Smooth muscle cell (in vitro differentiated cells): ENCODE measurements at regions not wholly inside any gene's neighbourhood (a gene's known extent, or its start where the extent isn't known, plus 50 kb on each side); places are given as distances from the start of the nearest gene placed in this dataset.

ENCODE experiments used
- DNase-seq: peaks from one replicate; lab custom pipeline; 2025; ENCODE audit not compliant: unreplicated experiment; lab: John Stamatoyannopoulos, UW
- H2AFZ ChIP-seq: fragments of 200-600 bp; sonication (generic); 2 replicates; pipeline ENCODE4 v1.6.0; 2016; ENCODE audit warnings: antibody characterized with exemption, low read depth, mild to moderate bottlenecking
- H3F3A ChIP-seq: fragments of 200-600 bp; sonication (generic); 2 replicates; pipeline ENCODE4 v1.6.0; 2017; ENCODE audit warnings: antibody characterized with exemption, low read depth
- H3K27ac ChIP-seq: fragments of 200-600 bp; sonication (generic); 2 replicates; pipeline ENCODE4 v1.5.1; 2016; ENCODE audit warnings: low read depth, mild to moderate bottlenecking
- H3K27me3 ChIP-seq: fragments of 200-600 bp; sonication (generic); 2 replicates; pipeline ENCODE4 v1.6.1; 2016; ENCODE audit warnings: low read depth, mild to moderate bottlenecking
- H3K36me3 ChIP-seq: fragments of 200-600 bp; sonication (generic); 2 replicates; pipeline ENCODE4 v1.5.1; 2016; ENCODE audit warnings: low read depth
- H3K4me1 ChIP-seq: fragments of 200-600 bp; sonication (generic); 2 replicates; pipeline ENCODE4 v1.5.1; 2016; ENCODE audit warnings: low read depth
- H3K4me2 ChIP-seq: fragments of 200-600 bp; sonication (generic); 2 replicates; pipeline ENCODE4 v1.6.0; 2016; ENCODE audit warnings: mild to moderate bottlenecking
- H3K4me3 ChIP-seq: fragments of 200-600 bp; sonication (generic); 2 replicates; pipeline ENCODE4 v1.5.1; 2016; ENCODE audit warnings: mild to moderate bottlenecking
- H3K79me2 ChIP-seq: fragments of 200-600 bp; sonication (generic); 2 replicates; pipeline ENCODE4 v1.6.0; 2016; ENCODE audit warnings: low read depth, mild to moderate bottlenecking
- H3K9ac ChIP-seq: fragments of 200-600 bp; sonication (generic); 2 replicates; pipeline ENCODE4 v1.6.0; 2016; ENCODE audit warnings: low read depth
- H3K9me3 ChIP-seq: fragments of 200-600 bp; sonication (generic); replicated peaks from 2 replicates; pipeline ENCODE4 v1.5.1; 2016; ENCODE audit warnings: low read depth
- H4K20me1 ChIP-seq: fragments of 200-600 bp; sonication (generic); 2 replicates; pipeline ENCODE4 v1.6.0; 2016; ENCODE audit warnings: low read depth
- WGBS: methylation state at CpG from one replicate; pipeline ENCODE4 v1.1.7; 2016; ENCODE audit warnings: low lambda C conversion rate; 5-methylcytosine and 5-hydroxymethylcytosine counted together
- TF ChIP-seq, protein P1 (sequence below): fragments of 200-600 bp; sonication (generic); IDR thresholded peaks from 2 replicates; pipeline ENCODE4 v1.5.1; 2017; ENCODE audit warnings: borderline replicate concordance, mild to moderate bottlenecking, antibody characterized with exemption; ENCODE audit not compliant: insufficient read depth, poor library complexity, severe bottlenecking

DNA sequence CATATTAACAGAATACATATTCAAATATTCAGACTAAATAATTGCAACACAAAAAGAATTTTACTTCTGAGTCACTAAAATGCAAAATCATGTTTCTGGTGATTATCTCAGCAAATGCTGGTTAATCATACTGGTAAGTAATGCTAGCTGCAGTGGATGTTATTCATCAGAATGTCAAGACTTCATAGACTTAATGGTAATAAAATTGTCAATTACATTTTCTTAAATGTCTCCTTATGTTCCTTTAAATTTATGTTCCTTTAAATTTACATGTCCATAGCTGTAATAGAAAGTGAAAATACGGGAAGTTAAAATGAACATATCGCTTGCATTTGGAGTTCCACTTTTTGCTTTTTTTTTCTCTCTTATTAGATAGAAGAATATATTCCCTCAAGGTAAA, 853.0 kb downstream of the SLITRK6 start:
- Histone ChIP-seq H3K4me2 (no peak overlapping the region), H3K9me3 (no peaks in the 10 kb centered on the region), H3K27ac (no peak overlapping the region), H3K4me3 (no peak overlapping the region), H3K4me1 (no peaks in the 10 kb centered on the region), H3K36me3 (no peaks in the 10 kb centered on the region), H3F3A (no peaks in the 10 kb centered on the region), H3K79me2 (no peaks in the 10 kb centered on the region), H4K20me1 (no peaks in the 10 kb centered on the region), H3K27me3 (no peaks in the 10 kb centered on the region), H3K9ac (no peak overlapping the region), H2AFZ (no peak overlapping the region)
- WGBS = 95% methylated on average over 2 of the region's 2 CpGs
- TF ChIP-seq, protein P1, sequence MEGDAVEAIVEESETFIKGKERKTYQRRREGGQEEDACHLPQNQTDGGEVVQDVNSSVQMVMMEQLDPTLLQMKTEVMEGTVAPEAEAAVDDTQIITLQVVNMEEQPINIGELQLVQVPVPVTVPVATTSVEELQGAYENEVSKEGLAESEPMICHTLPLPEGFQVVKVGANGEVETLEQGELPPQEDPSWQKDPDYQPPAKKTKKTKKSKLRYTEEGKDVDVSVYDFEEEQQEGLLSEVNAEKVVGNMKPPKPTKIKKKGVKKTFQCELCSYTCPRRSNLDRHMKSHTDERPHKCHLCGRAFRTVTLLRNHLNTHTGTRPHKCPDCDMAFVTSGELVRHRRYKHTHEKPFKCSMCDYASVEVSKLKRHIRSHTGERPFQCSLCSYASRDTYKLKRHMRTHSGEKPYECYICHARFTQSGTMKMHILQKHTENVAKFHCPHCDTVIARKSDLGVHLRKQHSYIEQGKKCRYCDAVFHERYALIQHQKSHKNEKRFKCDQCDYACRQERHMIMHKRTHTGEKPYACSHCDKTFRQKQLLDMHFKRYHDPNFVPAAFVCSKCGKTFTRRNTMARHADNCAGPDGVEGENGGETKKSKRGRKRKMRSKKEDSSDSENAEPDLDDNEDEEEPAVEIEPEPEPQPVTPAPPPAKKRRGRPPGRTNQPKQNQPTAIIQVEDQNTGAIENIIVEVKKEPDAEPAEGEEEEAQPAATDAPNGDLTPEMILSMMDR = no peak
- DNase-seq = no peak

DNA sequence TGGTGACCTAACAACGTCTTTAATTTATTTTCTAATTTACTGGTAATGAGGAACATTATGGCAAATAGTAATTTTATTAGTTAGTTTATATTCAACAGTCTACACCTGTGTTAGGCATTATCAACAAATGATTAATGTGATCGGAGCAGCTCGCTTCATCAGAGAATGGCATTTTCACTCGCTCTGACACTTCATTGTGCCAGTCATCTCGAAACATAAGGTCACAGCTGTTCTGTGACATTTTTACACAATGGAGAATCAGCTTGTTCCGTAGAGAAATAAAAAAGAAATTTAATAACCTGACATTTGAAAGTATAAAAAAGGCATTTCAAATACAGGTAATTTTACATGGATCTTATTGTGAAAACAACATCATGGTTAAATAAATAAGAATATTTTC, 858.4 kb downstream of the SLITRK6 start:
- TF ChIP-seq, protein P1 = no peak
- no peak overlapping the region for H2AFZ ChIP-seq
- H3K79me2 ChIP-seq = no peaks in the 10 kb centered on the region

DNA sequence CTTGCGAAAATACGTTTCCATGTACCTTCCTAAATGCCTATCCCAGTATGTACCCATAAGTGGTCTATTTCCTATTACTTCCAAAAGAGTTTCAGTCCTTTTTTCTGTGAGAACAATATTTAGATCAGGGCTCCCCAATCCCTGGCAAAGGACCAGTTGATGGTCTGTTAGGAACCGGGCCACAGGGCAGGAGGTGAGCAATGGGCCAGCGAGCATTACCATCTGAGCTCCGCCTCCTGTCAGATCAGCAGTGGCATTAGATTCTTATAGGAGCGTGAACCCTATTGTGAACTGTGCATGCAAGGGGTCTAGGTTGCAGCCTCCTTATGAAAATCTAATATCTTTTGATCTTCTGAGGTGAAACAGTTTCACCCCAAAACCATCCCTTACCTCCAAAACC, 859.1 kb downstream of the SLITRK6 start:
- 94% methylated on average over 6 of the region's 6 CpGs for WGBS
- H3K9ac ChIP-seq = no peak overlapping the region

More for the DNA sequence above, 858.4 kb downstream of the SLITRK6 start:
- Histone ChIP-seq H3K4me1 (no peaks in the 10 kb centered on the region), H3K9ac (no peak overlapping the region), H4K20me1 (no peaks in the 10 kb centered on the region), H3K27ac (no peak overlapping the region), H3K4me2 (no peak overlapping the region), H3K4me3 (no peak overlapping the region), H3K9me3 (no peaks in the 10 kb centered on the region), H3K36me3 (no peaks in the 10 kb centered on the region), H3F3A (no peaks in the 10 kb centered on the region), H3K27me3 (no peaks in the 10 kb centered on the region)
- 86% methylated on average over 6 of the region's 6 CpGs for WGBS
- DNase-seq = no peak

DNA sequence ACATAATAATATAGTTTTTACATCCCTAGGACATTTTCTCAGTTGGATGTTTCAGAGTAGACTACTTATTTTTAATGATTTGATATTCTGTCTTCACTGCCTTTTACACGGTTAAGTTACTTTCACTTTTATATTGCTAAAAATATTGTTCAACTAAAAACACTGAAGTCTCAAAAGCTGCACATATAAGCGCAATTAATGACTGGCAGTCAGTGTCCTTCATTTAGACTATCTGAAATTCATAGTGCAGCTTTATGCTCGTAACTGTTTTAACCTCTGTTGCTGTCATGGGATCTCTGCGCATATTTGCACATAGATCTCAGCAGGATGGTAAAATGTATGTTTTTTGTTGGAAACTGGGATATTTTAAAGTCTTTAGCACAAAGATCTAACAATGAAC, 864.3 kb downstream of the SLITRK6 start:
- Histone ChIP-seq H3K36me3 (no peaks in the 10 kb centered on the region), H3K4me3 (no peak overlapping the region), H3K79me2 (no peaks in the 10 kb centered on the region), H2AFZ (no peak overlapping the region), H3K27ac (no peak overlapping the region), H3K27me3 (no peaks in the 10 kb centered on the region), H3K4me1 (no peaks in the 10 kb centered on the region), H3K9me3 (no peaks in the 10 kb centered on the region), H3F3A (no peaks in the 10 kb centered on the region), H3K9ac (no peak overlapping the region), H3K4me2 (no peak overlapping the region), H4K20me1 (no peaks in the 10 kb centered on the region)
- TF ChIP-seq, protein P1 = no peak
- no peak for DNase-seq
- 95% methylated on average over 4 of the region's 4 CpGs for WGBS

More for the DNA sequence above, 859.1 kb downstream of the SLITRK6 start:
- H3K4me2 ChIP-seq = no peak overlapping the region
- H3K36me3 ChIP-seq = no peaks in the 10 kb centered on the region
- H2AFZ ChIP-seq = no peak overlapping the region
- H3K27ac ChIP-seq = no peak overlapping the region
- no peak for DNase-seq
- H3K4me3 ChIP-seq = no peak overlapping the region
- TF ChIP-seq, protein P1 = no peak
- no peaks in the 10 kb centered on the region for H3K9me3 ChIP-seq
- H3F3A ChIP-seq = no peaks in the 10 kb centered on the region
- no peaks in the 10 kb centered on the region for H3K79me2 ChIP-seq
- H4K20me1 ChIP-seq = no peaks in the 10 kb centered on the region
- no peaks in the 10 kb centered on the region for H3K27me3 ChIP-seq
- H3K4me1 ChIP-seq = no peaks in the 10 kb centered on the region
